Loucy (cell line): ENCODE measurements at regions not wholly inside any gene's neighbourhood (a gene's known extent, or its start where the extent isn't known, plus 50 kb on each side); places are given as distances from the start of the nearest gene placed in this dataset.

ENCODE experiments used
- H2AFZ ChIP-seq: fragments of 200-600 bp; sonication (generic); 2 replicates; pipeline ENCODE4 v1.6.0; 2016; ENCODE audit warnings: antibody characterized with exemption, mild to moderate bottlenecking, low read length, moderate library complexity
- H3F3A ChIP-seq: fragments of 200-600 bp; 2 replicates; pipeline ENCODE4 v1.6.0; 2016; ENCODE audit warnings: antibody characterized with exemption, low read depth, mild to moderate bottlenecking
- H3K27me3 ChIP-seq: fragments of 200-600 bp; sonication (generic); 2 replicates; pipeline ENCODE4 v1.6.1; 2014; ENCODE audit warnings: low read length, mild to moderate bottlenecking; ENCODE audit not compliant: insufficient read depth, poor library complexity, severe bottlenecking
- H3K36me3 ChIP-seq: fragments of 200-600 bp; sonication (generic); 2 replicates; pipeline ENCODE4 v1.6.1; 2016; ENCODE audit warnings: low read length; ENCODE audit not compliant: insufficient read depth
- H3K4me1 ChIP-seq: fragments of 200-600 bp; sonication (generic); 2 replicates; pipeline ENCODE4 v1.5.1; 2014; ENCODE audit warnings: low read length, mild to moderate bottlenecking; ENCODE audit not compliant: insufficient read depth, poor library complexity, severe bottlenecking
- H3K4me2 ChIP-seq: fragments of 200-600 bp; sonication (generic); 2 replicates; pipeline ENCODE4 v1.6.0; 2014; ENCODE audit warnings: antibody characterized with exemption, low read length, low read depth, mild to moderate bottlenecking; ENCODE audit not compliant: poor library complexity, severe bottlenecking
- H3K4me3 ChIP-seq: fragments of 200-600 bp; sonication (generic); 2 replicates; pipeline ENCODE4 v1.5.1; 2014; ENCODE audit warnings: low read length, mild to moderate bottlenecking, mixed read lengths; ENCODE audit not compliant: poor library complexity, severe bottlenecking
- H3K79me2 ChIP-seq: fragments of 200-600 bp; sonication (generic); 2 replicates; pipeline ENCODE4 v1.6.1; 2014; ENCODE audit warnings: low read length; ENCODE audit not compliant: insufficient read depth
- H3K9ac ChIP-seq: fragments of 200-600 bp; sonication (generic); 2 replicates; pipeline ENCODE4 v1.6.0; 2014; ENCODE audit warnings: mild to moderate bottlenecking, low read depth, low read length, moderate library complexity; ENCODE audit not compliant: poor library complexity, severe bottlenecking
- H3K9me2 ChIP-seq: fragments of 200-600 bp; sonication (generic); replicated peaks from 2 replicates; pipeline ENCODE4 v1.6.1; 2016; ENCODE audit warnings: low read depth, low read length, mixed read lengths
- H3K9me3 ChIP-seq: fragments of 200-600 bp; sonication (generic); 2 replicates; pipeline ENCODE4 v1.6.1; 2014; ENCODE audit warnings: mild to moderate bottlenecking, antibody characterized with exemption, low read length, low read depth; ENCODE audit not compliant: insufficient read depth
- H4K20me1 ChIP-seq: fragments of 200-600 bp; sonication (generic); 2 replicates; pipeline ENCODE4 v1.6.0; 2014; ENCODE audit warnings: antibody characterized with exemption, low read length, mild to moderate bottlenecking; ENCODE audit not compliant: insufficient read depth, poor library complexity, severe bottlenecking
- EZH2phosphoT487 ChIP-seq: fragments of 200-600 bp; IDR thresholded peaks from 2 replicates; pipeline ENCODE4 v1.6.1; 2018; ENCODE audit warnings: antibody characterized with exemption, mild to moderate bottlenecking, moderate library complexity, borderline replicate concordance
- TF ChIP-seq, protein P1 (sequence below): fragments of 200-600 bp; sonication (generic); conservative IDR thresholded peaks from 2 replicates; pipeline ENCODE4 v1.5.1; 2014; ENCODE audit warnings: mild to moderate bottlenecking, antibody characterized with exemption, low read length

GRCh38 chr2:226483745-226484619 is 315.6 kb downstream of the IRS1 start:
- Histone ChIP-seq H3K9me2 (no peaks in the 10 kb centered on the region), H3K27me3 (no peaks in the 10 kb centered on the region), H3K4me1 (no peaks in the 10 kb centered on the region), H2AFZ (no peak overlapping the region), H3K9ac (no peak overlapping the region), H3K9me3 (no peaks in the 10 kb centered on the region), H3K4me2 (no peak overlapping the region), H3K79me2 (no peaks in the 10 kb centered on the region), H3K4me3 (no peak overlapping the region), H3F3A (no peaks in the 10 kb centered on the region), H3K36me3 (no peaks in the 10 kb centered on the region), H4K20me1 (no peaks in the 10 kb centered on the region)
- TF ChIP-seq, protein P1, sequence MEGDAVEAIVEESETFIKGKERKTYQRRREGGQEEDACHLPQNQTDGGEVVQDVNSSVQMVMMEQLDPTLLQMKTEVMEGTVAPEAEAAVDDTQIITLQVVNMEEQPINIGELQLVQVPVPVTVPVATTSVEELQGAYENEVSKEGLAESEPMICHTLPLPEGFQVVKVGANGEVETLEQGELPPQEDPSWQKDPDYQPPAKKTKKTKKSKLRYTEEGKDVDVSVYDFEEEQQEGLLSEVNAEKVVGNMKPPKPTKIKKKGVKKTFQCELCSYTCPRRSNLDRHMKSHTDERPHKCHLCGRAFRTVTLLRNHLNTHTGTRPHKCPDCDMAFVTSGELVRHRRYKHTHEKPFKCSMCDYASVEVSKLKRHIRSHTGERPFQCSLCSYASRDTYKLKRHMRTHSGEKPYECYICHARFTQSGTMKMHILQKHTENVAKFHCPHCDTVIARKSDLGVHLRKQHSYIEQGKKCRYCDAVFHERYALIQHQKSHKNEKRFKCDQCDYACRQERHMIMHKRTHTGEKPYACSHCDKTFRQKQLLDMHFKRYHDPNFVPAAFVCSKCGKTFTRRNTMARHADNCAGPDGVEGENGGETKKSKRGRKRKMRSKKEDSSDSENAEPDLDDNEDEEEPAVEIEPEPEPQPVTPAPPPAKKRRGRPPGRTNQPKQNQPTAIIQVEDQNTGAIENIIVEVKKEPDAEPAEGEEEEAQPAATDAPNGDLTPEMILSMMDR, result no peak
- TF ChIP-seq EZH2phosphoT487, result no peak

DNA sequence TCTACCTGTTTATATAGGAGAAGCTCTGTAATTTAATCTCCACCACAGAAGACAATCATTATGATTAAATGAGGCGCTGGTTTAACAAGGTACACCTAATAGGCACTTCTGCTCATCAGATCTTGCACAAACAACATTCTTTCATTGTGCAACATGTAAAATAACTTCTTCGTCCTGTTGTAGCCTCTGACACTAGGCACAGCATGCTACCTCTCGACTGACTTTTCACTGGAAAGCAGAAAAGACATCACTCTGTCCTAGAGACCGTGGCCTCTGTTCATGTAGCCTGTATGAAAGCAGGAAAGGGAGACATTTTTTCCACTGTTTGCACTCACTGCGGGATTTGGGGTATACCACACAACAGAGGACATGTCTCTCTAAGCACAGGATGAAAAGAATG is 316.5 kb downstream of the IRS1 start:
- H3K4me1 ChIP-seq, result no peaks in the 10 kb centered on the region
- H3K79me2 ChIP-seq, result no peaks in the 10 kb centered on the region
- H3K4me2 ChIP-seq, result no peak overlapping the region
- H3K36me3 ChIP-seq, result no peaks in the 10 kb centered on the region
- no peaks in the 10 kb centered on the region for H3K27me3 ChIP-seq
- no peak overlapping the region for H3K9ac ChIP-seq
- H3K9me2 ChIP-seq, result no peaks in the 10 kb centered on the region
- H3K9me3 ChIP-seq, result no peaks in the 10 kb centered on the region
- TF ChIP-seq, protein P1, result no peak
- TF ChIP-seq EZH2phosphoT487, result no peak
- H2AFZ ChIP-seq, result no peak overlapping the region
- H4K20me1 ChIP-seq, result no peaks in the 10 kb centered on the region
- H3F3A ChIP-seq, result no peaks in the 10 kb centered on the region
- no peak overlapping the region for H3K4me3 ChIP-seq

DNA sequence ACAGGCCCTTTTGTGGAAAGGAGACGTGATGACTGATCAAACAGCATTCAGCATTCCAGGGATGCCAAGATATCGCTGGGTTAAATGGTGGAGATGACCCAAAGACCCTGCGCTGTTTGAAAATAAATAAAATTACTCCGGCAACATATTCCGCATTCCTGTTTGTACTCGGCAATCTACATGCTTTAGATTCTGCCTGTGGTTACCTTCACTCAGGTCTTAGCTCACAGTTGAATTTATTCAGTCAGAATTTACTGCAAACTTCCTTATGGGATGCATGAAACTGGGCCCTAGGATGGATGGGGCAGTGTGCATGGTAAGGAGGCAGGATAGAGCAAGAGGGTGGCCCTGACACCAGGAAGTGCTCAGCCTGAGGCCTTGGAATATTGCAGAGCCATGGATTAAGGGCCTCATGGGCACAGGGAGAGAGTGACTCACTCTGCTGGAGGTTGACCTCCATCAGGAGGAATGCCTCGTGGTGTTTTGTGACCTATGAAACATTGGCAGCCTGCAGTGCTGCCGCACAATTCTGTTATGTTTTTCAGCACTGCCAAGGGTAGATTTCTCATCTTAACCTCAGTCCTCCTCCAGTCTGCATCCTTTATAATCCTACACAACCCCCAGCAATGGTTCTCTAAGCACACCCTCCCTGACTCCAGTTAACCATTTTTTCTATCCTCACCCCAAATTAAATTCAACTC is 321.4 kb downstream of the IRS1 start:
- Histone ChIP-seq H3K4me3 (no peak overlapping the region), H3K4me1 (no peaks in the 10 kb centered on the region), H3F3A (no peaks in the 10 kb centered on the region), H3K79me2 (no peaks in the 10 kb centered on the region), H3K9me3 (no peaks in the 10 kb centered on the region), H3K9me2 (no peaks in the 10 kb centered on the region), H3K9ac (no peak overlapping the region), H3K36me3 (no peaks in the 10 kb centered on the region), H3K27me3 (no peaks in the 10 kb centered on the region), H4K20me1 (no peaks in the 10 kb centered on the region), H2AFZ (no peak overlapping the region), H3K4me2 (no peak overlapping the region)
- TF ChIP-seq, protein P1, result no peak
- no peak for TF ChIP-seq EZH2phosphoT487
